ENCODE measurements at regions not wholly inside any gene's neighbourhood (a gene's known extent, or its start where the extent isn't known, plus 50 kb on each side); places are given as distances from the start of the nearest gene placed in this dataset.

GRCh38 chr1:163574119-163574518 is 252.4 kb downstream of the NUF2 start:
- no peak for TF ChIP-seq CTCF (IDR thresholded peaks at IDR 0.05; ENCODE audit: extremely low read depth in 1 of 2, insufficient read depth in 1 of 2, low read depth in 1 of 2, low read length in 2 of 2)
- no peak for TF ChIP-seq EZH2 (IDR thresholded peaks at IDR 0.05; ENCODE audit: borderline replicate concordance, low read depth, low read length, severe bottlenecking)
- TF ChIP-seq POLR2AphosphoS5 (IDR thresholded peaks at IDR 0.05; ENCODE audit: insufficient read depth, low read depth, low read length), result no peak
- no peak for TF ChIP-seq POLR2A (IDR thresholded peaks at IDR 0.05; ENCODE audit: low read depth, low read length)
- TF ChIP-seq MYC (IDR thresholded peaks at IDR 0.05; ENCODE audit: low read depth, low read length), result no peak
- no peak for TF ChIP-seq JUN (IDR thresholded peaks at IDR 0.05; ENCODE audit: borderline replicate concordance, insufficient read depth, insufficient read length, low read depth)
- TF ChIP-seq MAX (IDR thresholded peaks at IDR 0.05; ENCODE audit: insufficient read depth, insufficient read length), result no peak
- TF ChIP-seq FOS (IDR thresholded peaks at IDR 0.05; ENCODE audit: borderline replicate concordance, insufficient read depth, low read length), result no peak
- TF ChIP-seq GATA2 (IDR thresholded peaks at IDR 0.05; ENCODE audit: insufficient read depth, insufficient read length, low read depth, low read length), result no peak
